HL-60 (cell line): ENCODE measurements at regions not wholly inside any gene's neighbourhood (a gene's known extent, or its start where the extent isn't known, plus 50 kb on each side); places are given as distances from the start of the nearest gene placed in this dataset.

Experiments used
- DNase-seq, 2 experiments: peaks; one replicate each; pipeline ENCODE4 v3.0.0-alpha.2; 2010 to 2020; ENCODE audit warnings: low read depth in 1 of 2, low spot score in 1 of 2
- H3K27ac ChIP-seq: fragments of 250-450 bp; sonication (Bioruptor Pico); replicated peaks from 2 replicates; pipeline ENCODE4 v1.5.1; 2020; ENCODE audit warnings: mild to moderate bottlenecking, moderate library complexity
- H3K27me3 ChIP-seq: fragments of 250-450 bp; sonication (Bioruptor Pico); 2 replicates; pipeline ENCODE4 v1.5.1; 2021; ENCODE audit warnings: mild to moderate bottlenecking, moderate library complexity; ENCODE audit not compliant: insufficient read depth, poor library complexity, severe bottlenecking
- H3K4me3 ChIP-seq: replicated peaks from 2 replicates; pipeline ENCODE4 v1.5.1; 2011; ENCODE audit warnings: mild to moderate bottlenecking, control low read depth, low read length; ENCODE audit not compliant: insufficient read depth
- GABPA ChIP-seq: IDR thresholded peaks from 2 replicates; pipeline ENCODE4 v1.6.1; 2012; ENCODE audit warnings: low read depth
- POLR2AphosphoS5 ChIP-seq: IDR thresholded peaks from 2 replicates; pipeline ENCODE4 v1.6.1; 2012; ENCODE audit warnings: low read depth
- SPI1 ChIP-seq: IDR thresholded peaks from 2 replicates; pipeline ENCODE4 v1.6.1; 2012; ENCODE audit warnings: low read depth, mild to moderate bottlenecking, borderline replicate concordance
- TF ChIP-seq, protein P1 (sequence below): IDR thresholded peaks from 2 replicates; pipeline ENCODE4 v1.6.1; 2012; ENCODE audit warnings: low read depth; ENCODE audit not compliant: insufficient replicate concordance
- TF ChIP-seq, protein P2 (sequence below): IDR thresholded peaks from one replicate; pipeline ENCODE4 v1.5.1; 2011; ENCODE audit warnings: low read length, control low read depth, inconsistent platforms; ENCODE audit not compliant: insufficient read depth

DNA sequence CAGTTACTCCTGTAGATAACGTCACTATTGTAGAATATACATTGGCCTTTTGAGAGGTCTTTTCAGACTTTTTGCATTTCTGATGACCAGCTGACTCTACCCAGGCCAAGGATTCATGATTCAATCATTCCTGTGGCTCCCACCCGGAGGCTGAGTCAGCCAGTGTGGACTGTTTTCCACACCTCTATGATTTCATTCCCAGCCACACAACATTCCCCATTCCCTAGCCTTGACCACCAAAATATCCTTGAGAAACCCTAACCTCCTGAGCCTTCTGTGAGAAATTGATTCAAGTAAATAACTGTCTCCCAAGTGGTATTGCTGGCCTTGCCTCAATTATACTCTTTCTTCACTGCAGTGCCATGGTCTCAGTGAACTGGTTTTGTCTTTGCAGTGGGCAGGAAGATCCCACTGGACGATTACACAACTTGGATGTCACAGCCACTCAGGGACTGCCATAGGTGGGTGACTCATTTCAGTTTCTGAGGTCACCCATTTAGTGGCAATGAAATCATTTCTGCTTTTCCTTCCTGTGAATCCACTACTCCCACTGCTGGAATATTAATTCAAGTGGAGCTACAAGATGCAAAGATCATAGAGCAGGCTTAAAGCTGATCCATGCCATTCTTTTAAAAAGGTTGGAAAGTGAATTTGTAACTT lies 518.6 kb upstream of the ZP4 start:
- Histone ChIP-seq H3K4me3 (no peak overlapping the region), H3K27ac (no peak overlapping the region), H3K27me3 (no peaks in the 10 kb centered on the region)
- DNase-seq: no peak
- no peak for TF ChIP-seq GABPA
- no peak for TF ChIP-seq POLR2AphosphoS5
- TF ChIP-seq SPI1: no peak
- TF ChIP-seq, protein P1, sequence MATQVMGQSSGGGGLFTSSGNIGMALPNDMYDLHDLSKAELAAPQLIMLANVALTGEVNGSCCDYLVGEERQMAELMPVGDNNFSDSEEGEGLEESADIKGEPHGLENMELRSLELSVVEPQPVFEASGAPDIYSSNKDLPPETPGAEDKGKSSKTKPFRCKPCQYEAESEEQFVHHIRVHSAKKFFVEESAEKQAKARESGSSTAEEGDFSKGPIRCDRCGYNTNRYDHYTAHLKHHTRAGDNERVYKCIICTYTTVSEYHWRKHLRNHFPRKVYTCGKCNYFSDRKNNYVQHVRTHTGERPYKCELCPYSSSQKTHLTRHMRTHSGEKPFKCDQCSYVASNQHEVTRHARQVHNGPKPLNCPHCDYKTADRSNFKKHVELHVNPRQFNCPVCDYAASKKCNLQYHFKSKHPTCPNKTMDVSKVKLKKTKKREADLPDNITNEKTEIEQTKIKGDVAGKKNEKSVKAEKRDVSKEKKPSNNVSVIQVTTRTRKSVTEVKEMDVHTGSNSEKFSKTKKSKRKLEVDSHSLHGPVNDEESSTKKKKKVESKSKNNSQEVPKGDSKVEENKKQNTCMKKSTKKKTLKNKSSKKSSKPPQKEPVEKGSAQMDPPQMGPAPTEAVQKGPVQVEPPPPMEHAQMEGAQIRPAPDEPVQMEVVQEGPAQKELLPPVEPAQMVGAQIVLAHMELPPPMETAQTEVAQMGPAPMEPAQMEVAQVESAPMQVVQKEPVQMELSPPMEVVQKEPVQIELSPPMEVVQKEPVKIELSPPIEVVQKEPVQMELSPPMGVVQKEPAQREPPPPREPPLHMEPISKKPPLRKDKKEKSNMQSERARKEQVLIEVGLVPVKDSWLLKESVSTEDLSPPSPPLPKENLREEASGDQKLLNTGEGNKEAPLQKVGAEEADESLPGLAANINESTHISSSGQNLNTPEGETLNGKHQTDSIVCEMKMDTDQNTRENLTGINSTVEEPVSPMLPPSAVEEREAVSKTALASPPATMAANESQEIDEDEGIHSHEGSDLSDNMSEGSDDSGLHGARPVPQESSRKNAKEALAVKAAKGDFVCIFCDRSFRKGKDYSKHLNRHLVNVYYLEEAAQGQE: no peak
- TF ChIP-seq, protein P2, sequence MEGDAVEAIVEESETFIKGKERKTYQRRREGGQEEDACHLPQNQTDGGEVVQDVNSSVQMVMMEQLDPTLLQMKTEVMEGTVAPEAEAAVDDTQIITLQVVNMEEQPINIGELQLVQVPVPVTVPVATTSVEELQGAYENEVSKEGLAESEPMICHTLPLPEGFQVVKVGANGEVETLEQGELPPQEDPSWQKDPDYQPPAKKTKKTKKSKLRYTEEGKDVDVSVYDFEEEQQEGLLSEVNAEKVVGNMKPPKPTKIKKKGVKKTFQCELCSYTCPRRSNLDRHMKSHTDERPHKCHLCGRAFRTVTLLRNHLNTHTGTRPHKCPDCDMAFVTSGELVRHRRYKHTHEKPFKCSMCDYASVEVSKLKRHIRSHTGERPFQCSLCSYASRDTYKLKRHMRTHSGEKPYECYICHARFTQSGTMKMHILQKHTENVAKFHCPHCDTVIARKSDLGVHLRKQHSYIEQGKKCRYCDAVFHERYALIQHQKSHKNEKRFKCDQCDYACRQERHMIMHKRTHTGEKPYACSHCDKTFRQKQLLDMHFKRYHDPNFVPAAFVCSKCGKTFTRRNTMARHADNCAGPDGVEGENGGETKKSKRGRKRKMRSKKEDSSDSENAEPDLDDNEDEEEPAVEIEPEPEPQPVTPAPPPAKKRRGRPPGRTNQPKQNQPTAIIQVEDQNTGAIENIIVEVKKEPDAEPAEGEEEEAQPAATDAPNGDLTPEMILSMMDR: no peak

DNA sequence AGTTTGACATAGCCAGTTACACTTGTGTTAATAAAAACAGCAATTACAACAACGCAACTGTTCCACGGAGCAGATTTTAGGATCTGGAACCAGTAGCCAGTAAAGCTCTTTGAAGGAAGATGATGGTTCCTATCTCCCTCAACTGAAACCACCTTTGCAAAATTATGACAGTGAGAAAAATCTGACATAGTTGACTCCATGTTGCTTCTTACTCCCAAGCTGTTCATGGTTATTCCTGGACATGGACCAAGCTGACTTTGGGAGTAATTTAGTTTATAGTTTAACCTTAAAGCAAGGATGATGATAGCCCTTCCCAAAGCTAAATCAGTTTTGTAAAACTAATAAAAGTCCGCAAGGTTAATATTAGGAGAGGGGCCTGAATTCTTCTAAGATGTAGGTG lies 518.0 kb upstream of the ZP4 start:
- no peak for DNase-seq
- Histone ChIP-seq H3K27ac (no peak overlapping the region), H3K4me3 (no peak overlapping the region), H3K27me3 (no peaks in the 10 kb centered on the region)
- no peak for TF ChIP-seq SPI1
- TF ChIP-seq, protein P2: no peak
- TF ChIP-seq POLR2AphosphoS5: no peak
- TF ChIP-seq GABPA: no peak
- TF ChIP-seq, protein P1: no peak

DNA sequence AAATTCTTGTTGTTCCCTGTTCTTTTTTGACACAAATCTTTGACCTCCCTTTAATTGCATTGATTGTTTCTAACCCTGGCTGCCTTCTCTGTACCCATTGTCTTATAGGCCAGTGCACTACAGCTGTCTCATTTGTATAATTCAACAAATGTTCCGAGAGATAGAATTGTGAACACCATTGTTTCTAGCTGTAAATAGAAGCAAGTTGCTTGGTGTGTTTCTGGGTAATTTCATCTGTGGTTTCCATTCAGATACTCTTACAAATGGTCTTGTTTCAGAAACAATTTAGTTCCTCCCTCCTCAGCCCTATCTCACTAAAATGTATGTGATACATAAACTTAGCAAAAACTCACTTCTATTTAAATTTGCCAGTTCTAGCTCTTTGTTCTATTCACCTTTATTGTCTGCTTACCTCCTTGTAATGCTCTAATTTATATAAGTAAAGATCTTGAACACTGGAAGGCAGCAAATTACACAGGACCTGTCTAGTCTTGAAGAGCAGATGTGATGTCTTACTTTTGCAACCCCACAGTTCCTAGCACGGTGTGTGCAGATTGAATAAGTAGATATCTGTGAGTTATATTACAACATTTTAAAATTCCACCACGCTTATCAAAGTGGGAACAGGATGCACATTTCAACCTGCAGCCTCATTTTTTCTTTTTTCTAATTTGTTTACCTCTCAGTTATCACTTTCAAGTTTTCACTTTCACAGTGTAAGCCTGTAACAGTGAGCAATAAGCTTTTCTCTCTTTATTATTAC lies 515.6 kb upstream of the ZP4 start:
- TF ChIP-seq, protein P1: no peak
- TF ChIP-seq POLR2AphosphoS5 (no peak), GABPA (no peak), SPI1 (no peak)
- TF ChIP-seq, protein P2: no peak
- H3K27ac ChIP-seq: no peak overlapping the region
- H3K27me3 ChIP-seq: no peaks in the 10 kb centered on the region
- no peak for DNase-seq
- H3K4me3 ChIP-seq: no peak overlapping the region
